ENCODE measurements at regions not wholly inside any gene's neighbourhood (a gene's known extent, or its start where the extent isn't known, plus 50 kb on each side); places are given as distances from the start of the nearest gene placed in this dataset.

DNA sequence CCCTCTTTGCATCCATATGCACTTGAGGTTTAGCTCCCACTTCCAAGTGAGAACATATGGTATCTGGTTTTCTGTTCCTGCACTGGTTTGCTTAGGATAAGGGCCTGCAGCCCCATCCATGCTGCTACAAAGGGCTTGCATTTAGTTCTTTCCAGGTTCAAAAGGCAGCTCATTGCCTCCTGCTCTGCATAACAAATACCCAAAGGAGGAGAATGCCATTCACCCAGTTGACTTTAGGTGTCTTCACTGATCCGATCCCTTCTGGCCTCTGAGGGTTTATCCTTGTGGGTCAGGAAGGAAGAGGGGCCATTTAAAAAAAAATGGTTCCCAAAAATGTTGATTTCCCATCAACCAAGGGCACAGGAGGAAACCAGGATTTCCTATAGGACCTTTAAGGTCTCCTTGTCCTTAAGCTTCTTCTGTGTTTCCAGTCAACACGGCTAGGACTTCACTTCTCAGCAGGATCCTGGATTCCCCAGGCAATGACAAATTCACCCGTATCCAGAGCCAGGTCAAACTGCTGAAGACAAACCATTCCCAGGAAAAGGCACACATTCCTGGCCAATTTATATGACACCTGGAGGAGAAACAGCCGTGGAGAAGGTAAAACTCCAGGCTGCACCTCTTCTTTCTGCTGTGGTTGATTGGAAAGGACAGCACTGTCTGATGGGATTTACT, 447.7 kb upstream of the CDH4 start:
- no peak for DNase-seq (ENCODE audit: low spot score)

DNA sequence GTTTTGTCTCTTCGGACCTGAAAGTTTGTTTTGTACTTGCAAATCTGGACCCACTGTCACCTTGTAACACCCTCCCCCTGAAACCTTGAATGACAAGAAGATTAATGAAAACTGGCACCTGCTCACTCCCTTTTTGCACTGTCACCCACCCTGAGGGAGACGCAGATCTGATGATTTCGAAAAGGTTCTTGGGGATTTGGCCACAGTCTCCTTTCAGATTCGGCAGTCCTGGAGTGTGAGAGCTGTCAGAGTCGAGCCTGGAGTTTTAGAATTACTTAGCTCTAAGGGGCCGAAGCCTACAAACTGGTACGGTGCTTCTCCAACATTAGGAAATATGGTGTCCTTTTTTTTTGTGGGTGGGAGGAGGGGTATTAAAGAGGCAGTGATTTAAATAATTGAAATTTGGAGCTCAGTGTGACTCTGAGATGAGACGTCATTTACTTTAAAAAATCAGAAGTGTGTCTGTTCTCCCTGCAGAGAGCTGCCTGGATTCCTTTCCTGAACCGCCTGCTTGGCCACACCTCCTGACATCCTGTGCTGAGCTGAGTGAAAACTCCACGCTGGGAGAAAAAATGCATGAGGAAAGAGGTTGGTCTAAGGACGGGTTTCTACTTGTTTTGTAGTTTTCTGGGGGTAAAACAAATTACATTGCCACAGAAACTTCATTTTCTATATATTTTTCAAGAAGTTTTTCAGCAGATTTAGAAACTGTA, 447.0 kb upstream of the CDH4 start:
- DNase-seq (ENCODE audit: low spot score), result no peak

DNA sequence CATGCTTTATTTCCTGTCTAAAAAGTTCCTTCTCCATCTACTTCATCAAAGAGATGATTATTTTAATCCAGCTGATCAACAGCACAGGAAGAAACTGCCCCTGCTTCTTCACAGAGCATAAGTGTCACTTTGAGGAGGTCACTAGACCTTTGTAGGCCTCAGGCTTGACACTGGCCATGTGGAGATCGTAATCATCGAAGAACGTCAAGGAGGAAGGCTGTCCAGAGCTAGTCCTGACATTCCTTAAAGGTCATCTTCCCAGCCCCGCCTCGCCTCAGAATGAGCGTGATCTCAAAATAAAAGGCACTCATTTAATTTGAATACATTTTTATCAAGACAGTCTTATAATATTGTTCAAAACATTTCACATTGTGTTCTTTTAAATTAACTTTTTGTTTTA, 445.7 kb upstream of the CDH4 start:
- DNase-seq (ENCODE audit: low spot score), result no peak

DNA sequence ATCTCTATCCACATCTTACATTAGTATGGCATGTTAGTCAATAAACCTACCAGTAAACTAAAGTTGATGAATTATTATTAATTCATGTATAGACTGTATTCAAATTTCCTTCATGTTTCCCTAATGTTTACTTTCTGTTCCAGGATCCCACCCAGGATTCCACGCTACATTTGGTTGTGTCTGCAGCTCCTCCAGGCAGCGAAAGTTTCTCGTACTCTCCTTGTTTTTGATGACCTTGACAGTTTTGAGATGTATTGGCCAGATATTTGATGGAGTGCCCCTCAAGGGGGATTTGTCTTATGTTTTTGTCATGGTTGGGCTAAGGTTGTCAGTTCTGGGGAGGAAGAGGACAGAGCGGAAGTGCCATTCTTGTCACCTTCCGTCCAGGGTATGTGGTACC, 445.2 kb upstream of the CDH4 start:
- no peak for DNase-seq (ENCODE audit: low spot score)

DNA sequence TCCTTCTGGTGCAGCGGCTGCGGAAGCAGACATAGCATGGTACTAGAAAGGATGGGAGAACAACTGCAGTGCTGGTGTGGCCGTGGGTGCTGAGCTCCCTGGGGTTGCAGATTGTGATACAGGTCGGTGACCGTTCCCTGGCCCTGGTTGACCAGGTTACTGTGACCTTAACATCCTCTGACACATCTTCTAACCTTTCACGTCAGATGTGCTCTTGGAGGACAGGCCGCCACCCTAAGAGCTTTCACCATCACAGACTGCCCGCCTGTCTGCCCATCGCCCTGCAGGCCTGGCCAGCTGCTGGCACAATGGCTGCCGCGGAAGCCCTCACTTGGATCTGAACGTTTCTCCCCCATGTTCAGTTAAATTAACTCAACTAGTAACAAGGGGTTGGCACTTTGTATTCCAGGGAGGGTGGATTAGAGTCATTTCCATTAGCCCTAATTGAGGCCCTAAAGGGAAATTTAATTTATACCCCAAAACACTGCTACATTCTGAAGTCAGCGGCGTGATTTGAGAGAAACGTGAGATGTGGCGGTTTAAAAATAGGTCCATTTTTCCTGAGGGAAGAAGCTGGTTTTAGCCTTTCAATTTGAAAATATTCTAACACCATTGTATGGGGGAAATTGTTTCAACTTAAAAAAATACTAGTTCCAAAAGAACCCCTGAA, 443.9 kb upstream of the CDH4 start:
- no peak for DNase-seq (ENCODE audit: low spot score)

DNA sequence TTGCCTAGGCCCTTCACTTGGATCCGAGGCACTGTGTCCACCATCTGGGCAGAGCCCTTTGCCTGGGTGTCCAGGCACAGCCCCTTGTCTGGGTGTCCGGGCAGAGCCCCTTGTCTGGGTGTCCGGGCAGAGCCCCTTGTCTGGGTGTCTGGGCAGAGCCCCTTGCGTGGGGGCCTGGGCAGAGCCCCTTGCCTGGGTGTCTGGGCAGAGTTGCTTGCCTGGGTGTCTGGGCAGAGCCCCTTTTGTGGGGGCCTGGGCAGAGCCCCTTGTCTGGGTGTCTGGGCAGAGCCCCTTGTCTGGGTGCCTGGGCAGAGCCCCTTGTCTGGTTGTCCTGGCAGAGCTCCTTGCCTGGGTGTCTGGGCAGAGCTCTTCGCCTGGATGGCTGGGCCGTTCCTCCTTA, 443.4 kb upstream of the CDH4 start:
- DNase-seq (ENCODE audit: low spot score), result no peak

DNA sequence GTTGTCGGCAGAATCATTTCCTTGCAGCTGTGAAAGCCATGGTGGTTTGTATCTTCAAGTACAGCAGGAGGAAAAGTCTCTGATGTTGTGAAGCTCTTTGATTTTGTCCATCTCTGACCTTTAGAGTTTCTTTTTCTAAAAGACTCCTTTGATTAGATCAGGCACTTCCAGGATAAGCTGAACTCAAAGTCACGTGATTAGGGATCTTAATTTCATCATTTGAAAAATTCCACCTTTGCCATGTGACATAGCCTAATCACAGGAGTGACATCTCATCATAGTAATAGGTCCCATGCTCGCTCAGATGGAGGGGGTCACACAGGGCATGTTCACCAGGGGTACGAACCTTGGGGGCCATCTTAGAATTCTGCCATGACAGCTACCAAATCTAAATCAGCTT, 441.5 kb upstream of the CDH4 start:
- DNase-seq (ENCODE audit: low spot score), result no peak

DNA sequence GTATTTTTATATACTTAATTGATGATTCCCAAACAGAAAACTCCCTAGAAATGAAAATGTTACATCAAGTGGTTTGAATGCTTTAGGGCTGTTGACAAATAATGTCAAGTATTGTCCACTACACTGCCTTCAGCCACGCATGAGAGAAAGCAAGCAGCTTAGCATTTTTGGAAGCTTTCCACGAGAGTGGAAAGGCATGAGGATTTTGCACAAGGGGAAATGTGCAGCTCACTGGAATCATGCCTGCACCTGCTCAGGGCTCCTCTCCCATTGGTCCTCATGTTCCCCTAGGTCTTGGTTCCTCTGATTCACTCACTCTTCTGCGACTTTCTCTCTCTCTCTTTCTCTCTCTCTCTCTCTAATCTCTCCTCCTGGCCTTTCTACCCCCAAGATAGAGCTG, 439.5 kb upstream of the CDH4 start:
- no peak for DNase-seq (ENCODE audit: low spot score)

DNA sequence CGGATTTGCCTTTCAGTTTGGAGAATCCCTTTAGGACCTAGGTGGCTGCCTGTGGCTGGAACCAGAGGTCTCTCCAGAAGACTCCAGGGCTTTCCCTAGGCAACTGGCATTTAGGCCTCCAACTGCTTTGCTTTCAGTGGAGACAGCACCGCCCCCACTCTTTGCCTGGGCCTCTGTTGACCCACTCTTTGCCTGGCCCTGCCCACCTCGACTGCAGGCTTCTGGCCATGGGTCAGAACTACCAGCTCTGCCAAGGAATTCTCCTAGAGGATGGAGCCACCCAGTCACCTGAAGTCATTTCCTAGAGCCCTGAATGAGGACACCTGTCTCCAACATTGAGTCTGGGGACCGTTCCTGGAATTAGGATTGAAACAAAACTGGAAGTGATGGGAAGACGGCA, 439.0 kb upstream of the CDH4 start:
- no peak for DNase-seq (ENCODE audit: low spot score)

DNA sequence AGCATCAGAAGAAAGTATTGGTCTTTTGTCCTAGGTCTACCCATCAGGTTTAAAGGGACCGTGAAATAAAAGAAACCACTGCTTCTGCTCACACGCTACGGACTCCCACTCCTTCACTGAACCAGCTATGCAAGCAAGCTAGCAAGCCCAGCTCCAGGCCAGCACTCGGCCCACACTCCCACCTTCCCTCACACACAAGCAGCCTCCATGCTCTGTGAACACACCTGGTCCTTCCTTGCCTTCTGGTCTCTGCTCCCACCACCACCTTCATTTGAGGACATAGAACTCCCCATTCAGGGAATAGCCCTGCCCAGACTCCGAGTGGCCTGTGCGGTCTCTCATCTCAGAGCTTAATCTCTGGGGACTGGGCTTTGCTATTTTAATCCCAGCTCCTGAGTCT, 436.4 kb upstream of the CDH4 start:
- DNase-seq (ENCODE audit: low spot score), result no peak

DNA sequence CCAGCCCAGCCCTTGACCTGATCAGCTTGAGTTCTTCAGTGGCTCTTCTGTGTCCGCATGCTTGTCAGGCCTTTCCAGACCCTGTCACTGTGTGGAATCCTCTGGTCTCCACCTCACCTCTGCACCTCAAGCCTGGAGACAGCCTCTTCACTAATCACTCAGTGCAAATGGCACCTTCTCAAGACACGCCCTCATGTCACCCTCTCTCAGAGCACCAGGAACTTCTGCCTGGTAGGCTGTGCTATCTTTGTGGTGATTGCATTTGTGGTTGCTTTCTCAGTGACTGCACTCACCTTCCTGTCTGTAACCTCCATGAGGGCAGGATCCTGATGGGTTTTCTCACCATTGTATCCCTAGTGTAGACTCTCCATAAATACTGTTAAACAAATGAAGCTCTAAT, 435.2 kb upstream of the CDH4 start:
- DNase-seq (ENCODE audit: low spot score), result no peak

DNA sequence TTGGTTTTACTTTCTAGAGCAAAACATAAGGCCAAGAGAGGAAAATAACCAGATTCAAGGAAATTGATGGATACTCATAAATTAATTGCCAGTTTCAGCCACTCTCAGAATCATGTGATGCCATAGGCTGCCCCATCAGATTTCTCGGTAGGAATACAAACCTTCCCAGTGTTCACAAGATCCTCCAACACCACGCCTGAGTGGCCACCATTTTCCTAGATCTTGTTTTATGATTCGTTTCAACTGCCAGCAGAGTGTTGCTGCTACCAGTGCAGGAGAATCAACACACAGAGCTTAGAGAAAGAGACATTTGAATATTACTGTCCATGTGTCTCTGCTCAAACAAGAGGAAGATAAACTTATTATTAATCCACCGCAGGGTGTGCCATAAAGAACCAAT, 434.2 kb upstream of the CDH4 start:
- no peak for DNase-seq (ENCODE audit: low spot score)

DNA sequence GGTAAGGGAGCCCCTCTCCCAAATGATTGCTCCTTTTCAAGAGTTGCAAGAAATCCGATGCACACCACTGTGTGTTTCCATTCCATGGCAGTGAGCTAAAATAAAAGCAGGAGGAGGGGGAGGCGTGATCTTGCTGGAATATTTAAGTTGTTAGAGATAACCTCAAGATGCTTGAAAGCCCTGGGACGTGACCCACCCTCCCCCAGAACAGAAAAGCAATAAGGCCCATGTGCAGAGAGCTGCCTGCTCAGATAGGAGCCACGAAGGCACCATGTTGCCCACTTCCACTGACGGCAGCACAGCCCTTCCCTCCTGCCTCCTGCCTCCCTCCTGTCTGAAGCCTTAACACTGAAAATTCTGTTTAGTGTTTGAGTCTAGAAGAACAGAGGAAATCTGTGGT, 432.6 kb upstream of the CDH4 start:
- DNase-seq (ENCODE audit: low spot score), result no peak

DNA sequence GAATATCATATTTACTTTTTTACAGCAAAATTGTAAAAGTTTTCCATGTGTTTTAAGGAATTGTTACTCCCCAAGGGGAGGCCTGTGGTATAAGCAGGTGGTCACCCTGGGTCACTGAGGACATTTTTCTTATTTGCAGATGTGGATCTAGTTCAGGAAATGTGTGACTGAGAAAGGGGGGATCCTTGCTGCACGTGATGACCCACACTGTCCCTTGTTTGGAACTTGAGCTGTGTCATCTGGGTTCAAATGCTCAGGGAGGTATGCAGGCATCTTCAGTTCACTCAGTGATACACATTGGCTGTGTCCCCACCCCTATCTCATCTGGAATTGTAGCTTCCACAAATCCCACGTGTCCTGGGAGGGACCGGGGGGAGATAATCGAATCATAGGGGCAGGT, 431.9 kb upstream of the CDH4 start:
- DNase-seq (ENCODE audit: low spot score), result no peak

DNA sequence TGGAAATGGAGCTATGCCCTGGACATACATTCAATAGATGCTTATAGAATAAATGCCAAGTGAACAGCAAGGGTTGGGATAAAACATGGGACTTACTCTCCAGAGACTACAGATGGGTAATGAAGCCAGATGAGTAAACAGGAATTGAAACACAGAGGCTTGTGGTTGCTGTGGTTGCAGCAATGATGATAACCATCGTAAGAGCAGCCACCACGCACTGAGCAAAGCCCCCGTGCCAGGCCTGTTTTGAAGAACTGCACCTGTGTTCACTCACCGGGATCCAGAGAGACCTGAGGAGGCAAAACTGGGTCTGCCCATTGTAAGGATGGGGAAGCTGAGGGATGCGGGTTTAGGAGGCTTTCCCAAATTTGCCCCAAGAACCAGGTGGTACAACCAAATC, 431.1 kb upstream of the CDH4 start:
- DNase-seq (ENCODE audit: low spot score), result no peak

DNA sequence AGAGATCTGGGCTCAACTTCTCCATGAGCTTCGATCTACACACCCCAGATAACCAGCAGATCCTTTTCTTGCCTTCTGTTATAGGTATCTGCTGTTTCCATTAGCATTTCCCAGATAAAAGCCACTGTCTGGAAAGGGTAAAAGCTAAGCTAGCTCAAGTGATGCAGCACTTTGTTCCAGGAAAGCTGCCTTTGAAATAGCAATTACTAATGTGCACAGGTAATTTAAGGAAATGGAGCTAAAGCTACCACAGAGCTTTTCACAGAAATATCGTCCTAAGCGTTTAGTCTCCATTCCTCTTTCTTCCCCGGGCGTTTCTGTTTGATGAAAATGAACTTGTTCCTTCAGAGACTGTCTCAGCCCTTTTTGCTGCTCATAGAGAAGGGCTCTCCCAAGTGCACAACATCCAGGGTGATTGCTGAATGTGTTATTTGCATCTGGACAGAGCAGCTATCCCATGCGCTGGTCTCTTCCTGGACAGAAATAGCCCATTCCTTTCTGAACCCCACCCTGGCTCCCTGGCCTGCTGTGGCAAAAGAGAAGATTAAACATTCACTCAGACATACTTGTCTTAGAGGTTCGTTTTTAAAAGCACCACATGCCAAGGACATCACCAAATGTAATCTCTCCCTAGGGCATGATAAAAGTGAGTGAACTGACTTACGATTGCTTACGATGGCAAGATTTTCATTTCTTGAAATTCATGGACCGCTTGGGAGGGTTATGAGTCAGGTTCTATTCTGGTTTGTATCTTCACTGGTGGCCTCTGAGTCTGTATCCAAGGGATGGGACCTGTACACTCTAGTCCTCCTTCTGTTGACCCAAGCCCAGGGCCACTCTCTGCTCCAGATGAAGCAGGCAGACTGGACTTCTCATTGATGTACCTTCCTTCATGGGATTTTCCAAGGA, 429.1 kb upstream of the CDH4 start:
- DNase-seq (ENCODE audit: low spot score), result no peak

DNA sequence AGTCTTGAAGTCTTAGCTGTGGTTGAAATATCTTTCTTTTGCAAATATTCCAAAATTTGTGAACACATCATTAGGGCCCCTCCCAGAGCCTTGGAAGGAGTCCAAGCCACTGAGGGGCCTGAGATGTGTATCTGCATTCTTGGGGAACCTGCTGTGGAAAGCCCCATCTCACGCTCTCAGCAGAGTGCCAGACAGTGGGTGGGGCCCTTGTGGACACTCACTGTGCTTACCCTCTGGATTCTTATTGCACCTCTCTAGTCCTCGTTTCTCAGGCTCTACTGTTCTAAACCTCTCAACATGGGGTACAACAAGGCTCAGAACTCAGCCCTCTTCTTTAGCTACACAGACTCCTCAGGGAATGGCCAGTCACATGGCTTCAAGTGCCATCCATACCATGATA, 416.2 kb upstream of the CDH4 start:
- DNase-seq (ENCODE audit: low spot score), result no peak

DNA sequence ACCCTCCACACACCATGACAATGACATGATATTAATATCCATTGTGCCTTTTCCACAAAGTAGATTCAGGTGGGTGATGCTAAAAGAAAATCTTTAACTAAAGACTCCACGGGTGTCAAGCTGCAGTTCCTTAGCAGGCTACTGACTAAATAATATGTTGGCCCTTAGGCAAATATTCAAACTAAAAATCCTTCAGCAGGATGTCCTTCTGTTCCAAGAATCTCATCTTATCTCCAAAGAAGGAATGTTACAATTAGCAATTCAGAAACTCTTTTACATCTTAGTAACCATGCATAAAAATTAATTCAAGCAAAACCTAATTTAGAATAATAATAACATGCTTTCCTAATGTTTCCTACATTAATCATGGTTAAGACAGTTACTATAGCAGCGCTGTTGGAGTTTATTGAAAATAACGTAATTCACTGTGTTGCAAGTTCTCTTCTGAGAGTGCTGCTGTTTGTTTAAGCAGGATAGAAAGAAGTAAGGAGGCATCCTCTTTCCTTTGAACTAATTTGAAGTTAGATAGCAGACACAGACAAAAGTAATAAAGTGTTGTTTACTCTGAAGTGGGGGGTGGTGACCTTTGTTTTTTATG, 414.8 kb upstream of the CDH4 start:
- no peak for DNase-seq (ENCODE audit: low spot score)

DNA sequence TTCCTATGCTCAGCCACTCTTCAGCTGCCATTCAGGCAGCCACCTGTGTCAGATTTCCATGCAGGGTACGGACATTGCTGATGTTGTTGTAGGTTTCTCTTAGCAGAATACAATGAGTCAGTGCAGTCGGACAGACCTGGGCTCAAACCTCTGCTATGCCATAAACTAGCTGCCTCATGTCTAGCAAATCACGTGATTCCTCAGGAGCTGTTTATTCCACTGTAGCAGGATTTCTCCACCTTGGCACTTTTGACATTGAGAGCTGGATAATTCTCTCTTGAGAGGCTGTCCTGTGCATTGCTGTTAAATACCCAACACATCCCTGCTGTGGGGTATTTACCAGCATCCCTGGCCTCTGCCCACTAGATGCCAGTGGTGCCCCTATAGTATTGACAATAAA, 413.8 kb upstream of the CDH4 start:
- no peak for DNase-seq (ENCODE audit: low spot score)

DNA sequence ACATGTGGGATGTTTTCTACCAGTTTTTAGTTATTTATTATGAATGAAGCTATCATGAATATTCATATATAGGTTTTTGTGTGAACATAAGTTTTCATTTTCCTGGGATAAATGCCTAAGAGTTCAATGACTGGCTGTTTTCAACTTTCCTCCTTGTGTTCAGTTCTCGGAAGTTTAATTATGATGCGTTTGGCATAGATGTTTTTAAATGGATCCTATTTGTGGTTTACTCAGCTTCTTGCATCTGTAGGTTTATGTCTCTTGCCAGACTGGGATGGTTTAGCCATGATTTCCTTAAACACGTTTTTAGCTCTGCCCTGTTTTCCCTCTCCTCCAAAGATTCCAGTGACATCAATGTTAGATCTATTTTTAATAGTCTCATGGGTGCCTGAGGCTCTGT, 411.1 kb upstream of the CDH4 start:
- DNase-seq (ENCODE audit: low spot score), result no peak

DNA sequence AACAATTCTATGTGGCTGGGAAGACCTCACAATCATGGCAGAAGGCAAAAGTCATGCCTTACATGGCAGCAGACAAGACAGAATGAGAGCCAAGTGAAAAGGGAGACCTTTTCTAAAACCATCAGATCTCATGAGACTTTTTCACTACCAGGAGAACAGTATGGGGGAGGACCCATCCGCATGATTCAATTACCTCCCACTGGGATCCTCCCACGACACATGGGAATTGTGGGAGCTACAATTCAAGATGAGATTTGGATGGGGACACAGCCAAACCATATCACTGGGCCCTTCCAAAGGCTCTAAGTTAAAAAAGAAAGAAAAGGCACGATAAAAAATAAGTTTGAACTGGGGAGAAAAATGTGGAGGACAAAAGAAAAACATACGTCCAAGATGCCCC, 406.9 kb upstream of the CDH4 start:
- DNase-seq (ENCODE audit: low spot score), result no peak
